ENCODE measurements at regions not wholly inside any gene's neighbourhood (a gene's known extent, or its start where the extent isn't known, plus 50 kb on each side); places are given as distances from the start of the nearest gene placed in this dataset.

- no peak overlapping the region for H3K27ac Mint-ChIP-seq (ENCODE audit: unreplicated experiment)
- peaks cover 3% of the 10 kb centered on the region for H3K4me1 Mint-ChIP-seq (ENCODE audit: unreplicated experiment)
These were observed 329.3 kb downstream of the PIK3R1 start for GRCh38 chr5:68544648-68545552.

GRCh38 chr5:68545636-68546295, 330.2 kb downstream of the PIK3R1 start:
- H3K27me3 Mint-ChIP-seq (ENCODE audit: unreplicated experiment): no peaks in the 10 kb centered on the region
- no peak overlapping the region for H3K27ac Mint-ChIP-seq (ENCODE audit: unreplicated experiment)
- TF ChIP-seq, protein P1, sequence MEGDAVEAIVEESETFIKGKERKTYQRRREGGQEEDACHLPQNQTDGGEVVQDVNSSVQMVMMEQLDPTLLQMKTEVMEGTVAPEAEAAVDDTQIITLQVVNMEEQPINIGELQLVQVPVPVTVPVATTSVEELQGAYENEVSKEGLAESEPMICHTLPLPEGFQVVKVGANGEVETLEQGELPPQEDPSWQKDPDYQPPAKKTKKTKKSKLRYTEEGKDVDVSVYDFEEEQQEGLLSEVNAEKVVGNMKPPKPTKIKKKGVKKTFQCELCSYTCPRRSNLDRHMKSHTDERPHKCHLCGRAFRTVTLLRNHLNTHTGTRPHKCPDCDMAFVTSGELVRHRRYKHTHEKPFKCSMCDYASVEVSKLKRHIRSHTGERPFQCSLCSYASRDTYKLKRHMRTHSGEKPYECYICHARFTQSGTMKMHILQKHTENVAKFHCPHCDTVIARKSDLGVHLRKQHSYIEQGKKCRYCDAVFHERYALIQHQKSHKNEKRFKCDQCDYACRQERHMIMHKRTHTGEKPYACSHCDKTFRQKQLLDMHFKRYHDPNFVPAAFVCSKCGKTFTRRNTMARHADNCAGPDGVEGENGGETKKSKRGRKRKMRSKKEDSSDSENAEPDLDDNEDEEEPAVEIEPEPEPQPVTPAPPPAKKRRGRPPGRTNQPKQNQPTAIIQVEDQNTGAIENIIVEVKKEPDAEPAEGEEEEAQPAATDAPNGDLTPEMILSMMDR (IDR thresholded peaks at IDR 0.05; ENCODE audit: unreplicated experiment): no peak
- H3K4me3 Mint-ChIP-seq (ENCODE audit: unreplicated experiment): no peak overlapping the region
- no peak for DNase-seq (ENCODE audit: low spot score)
- H3K36me3 Mint-ChIP-seq (ENCODE audit: low read depth, unreplicated experiment): no peaks in the 10 kb centered on the region
- peaks cover 3% of the 10 kb centered on the region for H3K4me1 Mint-ChIP-seq (ENCODE audit: unreplicated experiment)
- H3K9me3 Mint-ChIP-seq (ENCODE audit: unreplicated experiment): no peaks in the 10 kb centered on the region

More at GRCh38 chr5:68544648-68545552, 329.3 kb downstream of the PIK3R1 start:
- H3K27me3 Mint-ChIP-seq (ENCODE audit: unreplicated experiment): no peaks in the 10 kb centered on the region
- no peaks in the 10 kb centered on the region for H3K9me3 Mint-ChIP-seq (ENCODE audit: unreplicated experiment)
- H3K36me3 Mint-ChIP-seq (ENCODE audit: low read depth, unreplicated experiment): no peaks in the 10 kb centered on the region
- TF ChIP-seq, protein P1 (IDR thresholded peaks at IDR 0.05; ENCODE audit: unreplicated experiment): no peak
- no peak overlapping the region for H3K4me3 Mint-ChIP-seq (ENCODE audit: unreplicated experiment)
- DNase-seq (ENCODE audit: low spot score): no peak

GRCh38 chr5:68547056-68547455, 331.5 kb downstream of the PIK3R1 start:
- TF ChIP-seq, protein P1 (IDR thresholded peaks at IDR 0.05; ENCODE audit: unreplicated experiment): no peak
- no peak for DNase-seq (ENCODE audit: low spot score)
- Mint-ChIP-seq H3K27ac (ENCODE audit: unreplicated experiment) (no peak overlapping the region), H3K4me1 (ENCODE audit: unreplicated experiment) (peaks cover 3% of the 10 kb centered on the region), H3K4me3 (ENCODE audit: unreplicated experiment) (no peak overlapping the region), H3K27me3 (ENCODE audit: unreplicated experiment) (no peaks in the 10 kb centered on the region), H3K9me3 (ENCODE audit: unreplicated experiment) (no peaks in the 10 kb centered on the region), H3K36me3 (ENCODE audit: low read depth, unreplicated experiment) (no peaks in the 10 kb centered on the region)

GRCh38 chr5:68547622-68548021, 332.1 kb downstream of the PIK3R1 start:
- no peak overlapping the region for H3K27ac Mint-ChIP-seq (ENCODE audit: unreplicated experiment)
- no peaks in the 10 kb centered on the region for H3K27me3 Mint-ChIP-seq (ENCODE audit: unreplicated experiment)
- DNase-seq (ENCODE audit: low spot score): no peak
- TF ChIP-seq, protein P1 (IDR thresholded peaks at IDR 0.05; ENCODE audit: unreplicated experiment): no peak
- no peaks in the 10 kb centered on the region for H3K36me3 Mint-ChIP-seq (ENCODE audit: low read depth, unreplicated experiment)
- H3K4me3 Mint-ChIP-seq (ENCODE audit: unreplicated experiment): no peak overlapping the region
- H3K9me3 Mint-ChIP-seq (ENCODE audit: unreplicated experiment): no peaks in the 10 kb centered on the region
- H3K4me1 Mint-ChIP-seq (ENCODE audit: unreplicated experiment): peaks cover 3% of the 10 kb centered on the region
